ENCODE measurements at regions not wholly inside any gene's neighbourhood (a gene's known extent, or its start where the extent isn't known, plus 50 kb on each side); places are given as distances from the start of the nearest gene placed in this dataset.
"Not testable (repeated sequence)": the region's sequence is repeated elsewhere in the genome, so short reads cannot be mapped to it uniquely, and the experiment has no call there.

DNA sequence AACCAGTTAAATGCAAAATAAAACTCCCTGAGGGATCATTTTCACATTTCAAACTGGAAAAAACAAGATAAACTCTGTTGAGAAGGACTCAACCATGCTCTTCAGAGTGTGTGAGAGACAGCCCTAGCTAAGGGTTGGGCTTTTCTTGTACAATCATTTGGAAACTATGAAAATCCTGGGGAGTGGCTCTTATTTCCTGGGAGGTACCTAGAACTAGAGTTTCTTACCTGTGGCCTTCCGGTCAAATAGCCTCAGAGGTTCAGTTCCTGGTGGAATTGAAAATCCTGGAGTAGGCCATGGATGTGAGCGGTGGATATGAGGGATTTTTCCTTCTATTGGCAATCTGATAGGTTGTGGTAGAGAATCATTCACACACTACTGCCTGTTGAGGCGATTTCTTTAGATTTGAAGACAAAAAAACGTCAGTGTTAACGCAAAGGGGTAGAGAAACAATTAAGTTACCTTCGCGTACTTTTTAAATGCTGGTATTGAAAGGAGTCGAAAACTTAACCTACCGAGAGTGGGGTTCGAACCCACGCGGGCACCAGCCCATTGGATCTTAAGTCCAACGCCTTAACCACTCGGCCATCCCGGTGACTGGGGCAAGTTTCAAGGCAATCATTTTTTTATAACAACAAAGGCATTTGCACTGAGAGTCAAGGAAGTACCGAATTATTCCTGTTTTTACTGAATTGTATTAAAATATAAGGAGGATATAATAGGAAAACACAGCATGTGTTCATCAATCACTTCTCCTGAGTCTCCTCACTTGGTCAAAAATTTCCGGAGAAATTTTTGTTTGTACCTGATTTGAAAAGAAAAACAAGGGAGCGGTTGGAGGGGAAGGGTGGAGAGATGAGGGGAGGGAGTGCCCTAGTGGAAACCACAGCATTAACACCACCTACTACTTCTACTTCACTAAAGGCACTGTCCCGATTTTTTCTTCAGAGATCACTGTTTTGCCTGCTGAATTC lies 191.3 kb downstream of the OR2B2 start:
- DNase-seq: no peak

DNA sequence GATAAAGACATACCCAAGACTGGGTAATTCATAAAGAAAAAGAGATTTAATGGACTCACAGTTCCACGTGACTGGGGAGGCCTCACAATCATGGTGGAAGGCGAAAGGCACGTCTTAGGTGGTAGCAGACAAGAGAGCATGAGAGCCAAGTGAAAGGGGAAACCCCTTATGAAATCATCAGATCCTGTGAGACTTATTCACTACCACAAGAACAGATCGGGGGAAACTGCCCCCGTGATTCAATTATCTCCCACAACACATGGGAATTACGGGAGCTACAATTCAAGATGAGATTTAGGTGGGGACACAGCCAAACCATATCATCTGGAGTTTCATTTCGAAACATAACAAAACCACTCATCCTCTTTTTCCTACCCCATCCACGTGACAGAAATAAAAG lies 193.2 kb downstream of the OR2B2 start:
- DNase-seq: not testable (repeated sequence)

DNA sequence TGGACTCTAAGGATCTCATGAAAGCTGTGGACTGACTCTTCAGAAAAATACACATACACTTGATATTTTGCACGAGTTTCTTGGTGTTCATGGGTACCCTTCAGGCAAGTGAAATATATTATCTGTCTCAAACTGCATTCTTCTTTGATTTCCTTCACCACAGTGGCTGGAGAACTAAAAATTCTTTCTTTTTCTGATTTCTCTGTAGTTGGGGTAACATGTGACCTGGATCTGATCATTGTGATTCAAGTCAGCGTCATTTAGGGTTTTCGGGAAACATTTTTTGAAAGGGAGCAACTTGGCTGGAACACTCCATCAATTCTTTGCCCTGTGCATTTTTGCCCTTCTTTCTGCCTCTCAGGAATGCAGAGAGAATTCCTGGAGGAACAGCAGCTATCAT lies 205.8 kb downstream of the OR2B2 start:
- DNase-seq: no peak

DNA sequence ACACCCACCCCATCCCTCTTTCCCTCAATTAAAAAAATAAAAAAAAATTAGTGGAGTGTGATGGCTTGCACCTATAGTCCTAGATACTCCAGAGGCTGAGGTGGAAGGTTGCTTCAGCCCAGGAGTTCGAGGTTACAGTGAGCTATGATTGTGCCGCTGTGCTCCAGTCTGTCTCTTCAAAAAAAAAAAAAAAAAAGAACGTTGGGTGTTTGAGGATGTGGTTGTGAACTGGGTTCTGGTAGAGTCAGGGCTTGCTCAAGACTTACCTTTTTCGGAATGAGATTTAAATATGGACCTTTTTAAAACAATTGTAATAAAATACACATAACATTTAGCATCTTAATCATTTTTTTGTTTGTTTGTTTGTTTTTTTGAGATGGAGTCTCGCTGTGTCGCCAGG lies 211.9 kb downstream of the OR2B2 start:
- no peak for DNase-seq

DNA sequence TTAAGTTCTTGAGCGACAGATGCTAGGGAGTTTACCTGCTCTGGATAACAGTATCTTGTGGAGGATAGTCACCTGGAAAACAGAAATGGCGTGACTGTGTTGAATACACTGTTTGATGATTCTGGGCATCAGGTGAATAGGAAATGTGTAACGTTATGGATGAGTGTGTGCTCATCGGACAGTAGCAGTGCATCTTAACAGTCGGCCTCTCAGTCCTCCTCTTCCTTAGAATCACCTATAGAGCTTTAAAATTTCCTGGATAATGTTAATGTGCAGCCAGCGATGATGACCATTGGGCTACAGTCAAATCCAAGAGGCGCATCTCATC lies 217.7 kb downstream of the OR2B2 start:
- DNase-seq: no peak

DNA sequence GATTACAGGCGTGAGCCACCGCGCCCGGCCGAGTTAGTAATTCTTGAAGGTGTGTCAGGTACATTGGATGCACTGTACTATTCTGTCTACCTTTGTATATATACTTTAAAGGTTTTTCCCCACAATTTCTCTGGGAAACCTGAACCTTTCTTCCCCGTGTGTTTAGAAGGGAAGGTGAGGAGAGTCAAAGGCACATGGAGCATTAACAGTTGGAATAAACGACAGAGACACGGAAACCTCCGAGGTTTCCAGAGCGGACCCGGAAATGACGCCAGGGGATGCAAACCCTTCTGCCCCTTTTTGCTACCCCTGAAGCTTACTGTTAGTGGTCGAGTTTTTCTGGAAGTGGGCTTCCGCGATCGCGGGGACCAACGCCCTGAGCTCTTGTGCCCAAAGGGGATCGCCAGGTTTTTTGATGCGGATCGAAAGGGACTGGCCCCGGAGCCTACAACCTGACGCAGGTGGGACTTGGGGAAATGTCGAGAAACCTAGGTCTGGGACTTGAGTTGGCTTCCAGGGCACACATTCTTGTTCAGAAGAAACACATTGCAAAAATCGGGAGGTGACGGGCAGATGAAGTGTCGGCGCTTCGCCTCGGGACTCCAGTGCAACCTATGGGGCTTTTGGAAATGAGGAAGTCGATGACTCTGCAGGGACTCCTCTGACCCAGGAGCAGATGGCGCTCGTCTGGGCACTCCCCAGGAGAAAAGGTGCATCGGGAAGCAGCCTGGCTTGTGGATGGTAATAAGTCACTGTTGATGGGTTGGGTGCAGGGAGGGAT lies 218.2 kb downstream of the OR2B2 start:
- peak; percentile 42 for DNase-seq

DNA sequence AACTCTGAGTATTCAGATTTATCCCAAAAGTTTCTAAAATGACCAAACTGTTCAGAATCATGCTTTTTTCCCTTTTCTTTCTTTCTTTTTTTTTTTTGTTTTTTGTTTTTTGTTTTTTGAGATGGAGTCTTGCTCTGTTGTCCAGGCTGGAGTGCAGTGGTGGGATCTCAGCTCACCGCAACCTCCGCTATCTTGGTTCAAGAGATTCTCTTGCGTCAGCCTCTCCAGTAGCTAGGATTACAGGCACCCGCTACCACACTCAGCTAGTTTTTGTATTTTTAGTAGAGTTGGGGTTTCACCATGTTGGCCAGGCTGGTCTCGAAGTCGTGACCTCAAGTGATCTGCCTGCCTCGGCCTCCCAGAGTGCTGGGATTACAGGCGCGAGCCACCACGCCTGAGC lies 219.2 kb upstream of the ZNF184 start:
- DNase-seq: not testable (repeated sequence)

DNA sequence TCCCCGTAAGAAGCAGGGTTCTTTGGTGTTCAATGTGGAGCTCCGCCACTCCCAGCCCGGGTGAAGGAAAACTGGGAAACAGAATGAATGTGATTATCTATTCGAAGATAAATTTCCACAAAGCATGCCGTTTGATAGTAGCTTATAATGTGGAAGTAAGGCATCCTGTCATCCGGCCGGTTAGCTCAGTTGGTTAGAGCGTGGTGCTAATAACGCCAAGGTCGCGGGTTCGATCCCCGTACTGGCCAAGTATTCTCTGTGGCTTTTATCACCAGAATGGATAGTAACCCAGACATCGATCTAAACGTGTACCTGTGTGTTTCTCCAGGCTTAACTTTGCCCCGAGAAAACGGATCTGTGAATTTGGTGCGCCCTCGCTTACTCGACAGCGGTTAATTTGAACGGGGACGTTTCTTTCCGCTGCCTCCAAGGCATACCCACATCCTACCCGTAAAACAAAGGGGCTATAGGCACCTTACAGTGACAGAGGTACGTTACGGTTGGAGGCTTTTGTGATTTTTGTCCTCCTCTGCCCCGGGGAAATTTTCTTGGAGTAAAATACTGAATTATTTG lies 215.2 kb upstream of the ZNF184 start:
- peak; percentile 85 for DNase-seq

DNA sequence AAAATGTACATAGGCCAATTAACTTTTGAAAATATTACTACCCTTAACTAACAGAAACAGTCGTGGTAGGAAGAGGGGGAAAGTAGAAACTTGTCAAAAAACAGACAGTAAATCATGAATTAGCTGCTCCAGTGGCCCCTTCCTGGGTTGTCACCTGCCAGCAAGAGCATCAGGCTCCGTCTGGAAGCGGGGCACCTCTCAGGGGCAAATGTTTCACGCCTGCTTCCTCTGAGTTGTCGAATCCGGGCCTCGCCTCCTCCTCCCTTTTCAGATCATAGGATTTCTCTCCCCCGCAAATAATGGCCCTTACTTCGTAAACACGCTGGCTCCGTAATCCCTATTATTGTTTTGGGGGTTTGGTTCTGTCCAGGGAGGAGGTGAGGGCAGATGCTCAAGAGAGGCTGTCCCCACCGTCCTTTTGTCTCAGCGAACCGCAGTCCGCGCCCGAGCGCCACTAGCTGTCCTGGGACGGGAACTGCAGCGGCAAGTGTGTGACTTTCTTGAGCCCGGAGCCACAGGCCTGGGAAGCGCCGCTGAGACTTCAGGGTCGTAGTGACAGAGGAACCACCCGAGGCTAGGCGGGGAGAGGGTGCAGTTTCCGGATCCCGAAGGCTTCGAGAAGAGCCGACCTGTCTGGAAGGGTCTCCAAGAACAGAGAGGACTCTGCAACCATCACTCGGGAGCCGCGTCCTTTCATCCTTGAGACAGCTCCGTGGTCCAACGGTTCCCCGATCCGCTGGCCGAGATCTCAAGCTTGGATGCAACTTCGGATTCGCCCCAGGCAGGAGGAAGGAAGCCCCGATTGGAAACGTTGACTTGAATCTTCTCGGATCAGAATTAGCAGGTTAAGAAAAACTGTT lies 214.5 kb upstream of the ZNF184 start:
- DNase-seq: peak; percentile 76

DNA sequence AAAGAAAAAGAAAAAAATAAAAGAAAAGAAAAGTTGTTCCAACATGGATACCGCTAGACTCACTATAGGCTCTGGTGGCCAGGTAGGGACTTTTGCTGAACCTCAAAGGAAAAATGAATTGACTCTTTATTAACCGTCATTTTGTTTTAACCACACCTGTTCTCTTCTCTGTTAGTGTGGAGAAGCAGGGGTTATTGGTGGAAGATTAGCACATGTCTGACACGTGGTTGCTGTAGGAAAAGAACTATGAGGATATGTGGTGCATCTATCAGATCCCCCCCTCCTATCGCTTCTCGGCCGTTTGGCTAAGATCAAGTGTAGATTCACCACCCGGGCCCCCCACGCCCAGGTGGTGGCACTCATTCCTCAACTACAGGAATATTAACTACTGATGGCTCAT lies 212.4 kb upstream of the ZNF184 start:
- no peak for DNase-seq

DNA sequence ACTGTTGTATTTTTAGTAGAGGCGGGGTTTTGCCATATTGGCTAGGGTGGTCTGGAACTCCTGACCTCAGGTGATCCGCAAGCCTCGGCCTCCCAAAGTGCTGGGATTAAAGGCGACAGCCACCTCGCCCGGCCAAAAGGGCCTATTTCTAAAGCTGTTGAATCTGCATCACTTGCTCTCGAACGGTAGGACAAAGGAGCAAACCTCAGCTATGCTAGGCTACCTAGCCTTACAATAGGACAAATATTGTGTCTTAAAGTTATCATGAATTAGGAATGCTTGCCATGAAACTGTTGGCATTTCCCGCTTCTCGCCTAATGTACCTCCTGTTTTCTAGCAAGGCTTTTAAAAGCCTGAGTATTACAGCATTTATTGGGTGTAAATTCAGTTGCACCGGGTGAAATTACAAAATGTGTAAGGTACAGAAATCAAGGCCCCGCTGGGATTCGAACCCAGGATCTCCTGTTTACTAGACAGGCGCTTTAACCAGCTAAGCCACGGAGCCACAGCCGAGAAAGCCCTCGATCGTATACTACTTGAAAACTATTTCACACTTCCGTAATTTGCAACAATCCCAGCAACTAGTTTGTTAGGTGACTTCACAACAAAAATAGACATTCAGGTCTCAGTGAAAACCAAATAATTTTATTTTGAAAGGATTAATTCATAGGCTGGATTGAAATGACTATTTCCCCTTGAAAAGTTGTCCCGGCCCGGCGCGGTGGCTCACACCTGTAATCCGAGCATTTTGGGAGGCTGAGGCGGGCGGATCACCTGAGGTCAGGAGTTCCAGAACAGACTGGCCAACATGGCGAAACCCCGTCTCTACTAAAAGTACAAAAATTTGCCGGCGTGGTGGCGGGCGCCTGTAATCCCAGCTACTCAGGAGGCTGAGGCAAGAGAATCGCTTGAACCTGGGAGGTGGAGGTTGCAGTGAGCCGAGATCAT lies 211.6 kb upstream of the ZNF184 start:
- DNase-seq: peak; percentile 47

DNA sequence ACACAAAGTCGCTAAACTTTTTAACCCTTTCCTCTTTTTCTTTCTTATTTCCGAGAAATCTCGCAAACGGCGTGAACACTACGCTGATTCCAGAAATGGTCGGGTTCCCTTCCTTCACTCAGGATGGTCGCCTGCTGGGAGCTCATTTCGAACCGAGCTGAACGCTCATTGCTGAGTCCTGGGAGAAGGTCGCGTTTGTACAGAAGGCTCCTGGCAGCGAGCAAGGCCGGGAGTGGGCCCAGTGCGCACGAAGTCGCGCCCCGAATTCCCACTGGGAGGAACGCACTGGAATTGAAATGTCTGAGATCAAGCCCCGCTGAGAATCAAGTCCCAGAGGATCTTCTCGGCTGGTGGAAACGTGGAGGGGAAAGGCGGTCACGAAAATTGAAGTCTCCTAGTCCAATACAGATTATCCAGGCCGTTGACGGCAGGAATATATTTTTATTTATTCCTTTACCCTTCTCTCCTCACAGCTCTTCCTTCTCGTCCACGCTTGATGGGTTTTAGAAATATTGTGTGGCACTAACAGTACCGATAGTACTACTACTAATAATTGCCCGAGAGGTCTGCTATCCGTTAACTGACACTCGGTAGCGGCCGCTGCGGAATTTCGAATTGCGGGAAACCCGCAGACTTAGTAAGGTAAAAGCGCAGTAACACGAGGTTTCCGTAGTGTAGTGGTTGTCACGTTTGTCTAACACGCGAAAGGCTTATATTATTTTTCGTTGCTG lies 207.2 kb upstream of the ZNF184 start:
- DNase-seq: no peak

DNA sequence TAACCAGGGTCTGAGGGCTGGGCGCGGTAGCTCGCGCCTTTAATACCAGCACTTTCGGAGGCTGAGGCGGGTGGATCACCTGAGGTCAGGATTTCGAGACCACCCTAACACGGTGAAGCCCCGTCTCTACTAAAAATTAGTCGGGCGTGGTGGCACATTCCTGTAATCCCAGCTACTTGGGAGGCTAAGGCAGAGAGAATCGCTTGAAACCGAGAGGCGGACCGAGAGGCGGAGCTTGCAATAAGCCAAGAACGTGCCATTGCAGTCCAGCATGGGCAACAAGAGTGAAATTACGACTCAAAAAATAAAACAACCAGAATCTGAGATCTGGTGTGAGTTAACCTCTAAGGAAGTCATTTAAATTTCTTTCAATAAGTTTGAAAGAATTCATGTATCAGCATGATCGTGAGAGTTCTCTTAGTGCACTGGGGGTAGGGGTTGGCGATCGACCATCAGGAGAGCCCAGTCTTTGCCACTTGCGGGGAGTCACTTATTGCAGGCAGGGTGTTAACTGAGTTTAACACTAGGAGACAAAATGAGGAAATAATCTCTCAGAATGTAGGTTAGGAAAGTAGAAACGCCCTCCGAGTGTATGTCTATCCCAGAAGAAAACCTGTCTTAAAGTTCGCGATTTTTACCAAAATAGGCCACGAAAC lies 206.5 kb upstream of the ZNF184 start:
- no peak for DNase-seq

DNA sequence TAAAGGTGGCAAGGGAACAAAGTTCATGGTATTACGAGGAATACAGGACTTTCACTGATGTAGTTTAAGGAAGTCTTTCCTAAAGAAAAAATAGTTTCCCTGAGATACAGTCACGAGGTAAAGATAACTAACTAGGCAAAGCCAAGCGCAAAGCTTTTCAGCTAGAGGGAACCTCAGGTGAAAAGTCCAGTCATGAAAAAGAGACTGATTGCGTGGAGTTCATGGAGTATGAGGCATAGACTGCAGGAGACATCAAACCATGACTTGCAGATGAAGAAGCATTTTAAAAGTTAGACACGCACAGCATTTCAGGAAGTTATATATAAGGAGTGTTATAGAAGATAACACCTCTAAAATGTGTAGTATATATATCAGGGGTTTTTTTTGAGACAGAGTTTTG lies 205.6 kb upstream of the ZNF184 start:
- no peak for DNase-seq

DNA sequence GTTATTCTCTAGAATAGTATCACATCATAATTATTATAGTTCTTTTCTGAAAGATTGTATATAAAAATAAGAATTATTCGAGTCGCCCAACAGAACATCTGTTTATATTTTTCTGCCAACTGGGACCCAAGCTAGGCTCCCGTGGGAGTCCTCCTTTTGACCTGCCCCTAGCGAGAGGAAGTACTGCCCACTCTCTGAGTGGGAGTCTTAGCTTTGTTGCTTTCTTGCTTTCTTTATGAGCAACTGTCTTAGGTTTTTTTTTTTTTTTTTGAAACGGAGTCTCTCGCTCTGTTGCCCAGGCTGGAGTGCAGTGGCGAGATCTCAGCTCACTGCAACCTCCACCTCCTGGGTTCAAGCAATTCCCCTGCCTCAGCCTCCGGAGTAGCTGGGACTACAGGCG lies 202.0 kb upstream of the ZNF184 start:
- DNase-seq: no peak

DNA sequence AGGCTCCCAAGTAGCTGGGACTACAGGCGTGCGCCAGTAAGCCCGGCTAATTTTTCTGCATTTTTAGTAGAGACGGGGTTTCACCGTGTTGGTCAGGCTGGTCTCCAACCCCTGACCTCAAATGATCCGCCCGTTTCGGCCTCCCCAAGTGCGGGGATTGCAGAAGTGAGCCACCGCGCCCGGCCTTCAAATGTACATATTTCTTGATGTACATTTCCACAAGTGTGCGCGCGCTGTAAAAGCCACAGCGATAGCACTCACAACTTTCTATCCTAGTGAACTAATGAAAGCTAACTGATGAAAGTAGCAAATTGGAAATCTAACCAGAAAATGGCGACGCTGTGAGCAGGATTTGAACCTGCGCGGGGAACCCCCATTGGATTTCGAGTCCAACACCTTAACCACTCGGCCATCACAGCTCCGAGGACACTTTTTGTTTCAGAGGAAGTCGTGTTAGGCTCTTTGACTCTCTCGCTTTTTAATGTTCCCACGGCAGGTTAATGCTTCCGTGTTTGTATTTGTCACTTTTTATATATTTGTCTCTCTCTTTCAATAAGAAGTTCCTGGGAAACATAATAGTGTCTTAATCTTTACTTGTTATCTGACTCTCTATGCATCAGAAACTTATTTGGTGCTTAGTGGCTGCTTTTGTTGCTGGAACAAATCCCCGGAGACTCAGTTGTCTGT lies 199.4 kb upstream of the ZNF184 start:
- DNase-seq: no peak

DNA sequence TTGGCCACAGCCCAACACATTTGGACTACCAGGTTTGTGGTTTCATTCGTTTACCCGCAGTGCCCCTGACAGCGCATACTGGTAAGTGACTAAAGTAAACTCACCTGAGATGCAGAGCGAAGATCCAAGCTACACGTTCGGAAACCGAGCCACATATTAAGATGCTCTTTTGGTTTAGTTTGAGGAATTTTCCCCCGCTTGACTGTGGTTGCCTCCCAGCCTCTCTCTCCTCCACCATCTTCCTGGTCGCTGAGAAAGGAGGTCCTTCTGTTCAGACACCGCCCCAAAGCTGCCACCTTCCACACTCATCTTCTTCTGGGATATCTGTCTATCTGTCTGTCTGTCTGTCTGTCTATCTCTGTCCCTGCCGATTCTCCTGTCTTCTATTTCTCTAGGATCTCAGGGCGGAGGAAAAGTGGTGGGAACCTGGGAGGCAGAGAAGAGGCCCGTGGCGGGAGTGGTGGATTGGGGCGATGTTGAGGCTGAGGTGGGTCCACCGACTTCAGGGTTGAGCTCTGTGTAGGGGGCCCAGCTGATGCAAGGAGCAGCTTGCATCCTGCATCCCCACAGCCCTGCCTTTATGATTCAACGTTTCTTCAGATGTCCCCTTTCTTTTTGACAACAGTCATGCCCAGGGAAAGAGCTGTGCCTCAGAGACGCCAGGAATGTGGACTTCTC lies 196.9 kb upstream of the ZNF184 start:
- no peak for DNase-seq

DNA sequence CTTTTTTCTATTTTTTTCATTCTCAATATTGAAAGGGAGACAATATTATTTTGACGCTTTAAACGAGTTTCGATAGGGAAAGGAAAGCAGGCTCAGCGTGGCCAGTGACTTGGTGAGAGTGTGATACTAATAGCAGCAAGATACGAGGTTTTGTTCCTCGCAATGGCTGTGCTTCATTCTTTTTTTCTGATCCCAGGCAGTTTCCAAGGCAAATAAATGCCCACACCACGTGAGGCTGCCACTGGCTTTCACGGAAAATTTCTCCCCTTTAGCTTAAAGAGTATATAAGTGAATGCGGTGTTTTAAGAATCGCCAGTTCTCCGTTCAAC lies 196.4 kb upstream of the ZNF184 start:
- no peak for DNase-seq
